Glomerular visceral epithelial cell (primary cell): ENCODE measurements at regions not wholly inside any gene's neighbourhood (a gene's known extent, or its start where the extent isn't known, plus 50 kb on each side); places are given as distances from the start of the nearest gene placed in this dataset.
"Not testable (repeated sequence)": the region's sequence is repeated elsewhere in the genome, so short reads cannot be mapped to it uniquely, and the experiment has no call there.

Experiments
- DNase-seq: peaks from one replicate; pipeline ENCODE4 v3.0.0-alpha.2; 2016; ENCODE audit errors: extremely low spot score

DNA sequence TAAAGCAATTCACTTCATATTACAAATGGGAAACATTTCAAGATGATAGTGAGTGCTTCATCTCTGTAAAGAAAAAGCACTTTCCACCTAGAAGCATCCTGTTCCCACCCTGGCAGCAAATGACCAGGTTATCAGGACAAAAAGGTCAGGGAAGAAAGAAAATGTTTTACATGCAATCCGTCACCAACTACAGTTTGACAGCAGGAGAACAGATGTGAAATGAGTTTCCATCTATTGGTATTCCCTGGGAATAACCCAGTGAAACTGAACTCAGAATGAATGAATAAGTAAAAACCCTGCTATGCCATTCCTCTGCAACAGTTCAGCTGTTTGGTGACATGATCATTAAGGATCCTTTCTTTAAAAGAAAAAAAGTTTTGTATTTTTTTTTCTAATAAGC is 67.6 kb downstream of the HTR1A start:
- DNase-seq = no peak

- DNase-seq = no peak
Measured at GRCh38 chr5:63878788-63879187, 83.5 kb downstream of the HTR1A start.

- no peak for DNase-seq
Measured at GRCh38 chr5:63877961-63878360, 84.3 kb downstream of the HTR1A start.

- DNase-seq = no peak
Measured at GRCh38 chr5:63860379-63860778, 101.9 kb downstream of the HTR1A start.

- DNase-seq = no peak
Measured at GRCh38 chr5:63854076-63854475, 108.2 kb downstream of the HTR1A start.

GRCh38 chr5:63843190-63843589 is 119.1 kb downstream of the HTR1A start:
- no peak for DNase-seq

DNA sequence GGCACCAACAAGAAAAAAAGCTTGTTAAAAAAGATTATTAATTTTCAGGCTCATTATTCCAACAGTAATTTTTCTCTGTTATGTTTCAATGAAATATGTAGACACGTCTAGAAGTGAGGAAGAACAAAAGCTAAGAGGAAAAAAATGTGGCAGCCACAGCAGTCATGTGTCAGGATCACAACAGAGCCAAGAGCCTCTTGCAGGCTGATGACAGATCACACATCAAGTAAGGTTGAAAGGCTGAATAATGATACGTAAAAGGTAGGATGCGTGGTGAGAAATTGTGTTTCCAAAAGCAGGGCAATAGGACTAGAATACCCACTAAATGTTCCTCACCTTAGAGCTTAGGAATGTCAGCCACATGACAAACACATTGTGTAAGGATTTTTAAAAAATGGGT is 124.8 kb downstream of the HTR1A start:
- DNase-seq = no peak

DNA sequence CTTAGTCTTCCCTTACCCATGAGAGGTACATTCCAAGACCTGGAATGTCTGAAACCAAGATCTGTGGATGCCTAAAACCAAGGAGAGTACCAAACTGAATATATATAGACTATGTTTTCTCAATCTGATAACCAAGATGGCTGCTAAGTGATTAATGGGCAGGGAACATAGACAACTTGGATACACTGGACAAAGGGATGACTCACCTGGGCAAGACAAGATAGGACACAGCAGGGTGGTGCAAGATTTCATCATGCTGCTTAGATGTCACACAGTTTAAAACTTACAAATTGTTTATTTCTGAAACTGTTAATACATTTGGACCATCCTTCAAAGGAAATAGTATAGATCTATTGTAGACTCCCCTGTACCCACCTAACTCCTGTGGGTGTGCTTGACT is 130.9 kb downstream of the HTR1A start:
- DNase-seq = no peak

DNA sequence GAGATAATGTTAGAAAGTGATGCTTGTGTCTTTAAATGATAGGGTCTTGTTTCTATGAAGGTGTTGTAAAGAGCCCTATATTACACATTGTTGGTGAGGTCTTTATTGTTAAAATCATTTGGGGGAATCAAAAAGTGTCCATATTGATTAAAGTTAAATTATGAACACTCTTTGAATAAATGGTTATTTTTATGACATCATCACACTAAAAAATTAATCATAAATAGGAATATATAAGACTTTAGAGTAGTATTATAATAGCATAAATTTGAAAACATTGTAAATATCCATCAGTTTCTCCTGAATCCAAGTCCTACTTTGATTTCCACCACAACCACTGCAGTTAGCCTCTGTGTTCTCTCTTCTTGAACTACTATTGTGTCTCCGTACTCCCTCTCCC is 136.3 kb downstream of the HTR1A start:
- DNase-seq = no peak

GRCh38 chr5:63823583-63823982 is 138.7 kb downstream of the HTR1A start:
- no peak for DNase-seq

DNA sequence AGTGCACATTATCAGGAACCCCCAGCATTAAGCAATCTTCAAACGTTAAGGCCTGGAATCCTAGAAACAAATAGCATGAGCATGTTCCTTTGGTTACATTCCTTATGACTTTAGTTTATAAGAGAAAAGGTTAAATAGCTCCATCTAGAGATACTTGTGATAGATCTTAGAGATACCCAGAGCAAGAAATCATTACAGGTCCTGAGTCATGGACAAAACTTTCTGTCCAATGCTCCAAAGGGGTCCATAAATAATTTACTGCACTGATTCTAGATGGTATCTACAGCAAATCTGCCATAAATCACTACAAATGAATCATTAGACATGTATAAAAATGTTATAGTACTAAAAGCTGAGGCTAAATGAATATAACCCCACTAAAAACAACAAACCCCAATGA is 139.6 kb downstream of the HTR1A start:
- DNase-seq = no peak

GRCh38 chr5:63820577-63820976 is 141.7 kb downstream of the HTR1A start:
- DNase-seq = no peak

DNA sequence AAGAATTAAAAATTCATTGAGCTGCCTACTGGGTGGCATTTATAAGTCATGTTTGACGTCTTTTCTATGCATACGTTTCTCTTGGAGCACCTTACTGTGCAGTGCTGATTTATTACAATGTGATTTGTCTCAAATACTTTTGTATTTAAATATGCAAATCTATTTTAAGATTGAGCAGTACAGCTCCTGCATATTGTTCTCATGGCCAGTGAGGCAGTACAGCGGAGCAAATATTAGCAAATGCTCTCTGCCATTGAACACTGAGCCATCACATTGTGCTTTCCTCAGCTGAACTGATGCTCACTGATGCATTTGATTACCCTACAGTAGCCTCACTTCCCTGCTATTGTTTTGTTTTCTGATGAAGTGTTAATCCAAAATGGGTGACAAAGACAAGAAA is 149.6 kb downstream of the HTR1A start:
- DNase-seq = no peak

GRCh38 chr5:63811961-63812360 is 150.3 kb downstream of the HTR1A start:
- DNase-seq = no peak

DNA sequence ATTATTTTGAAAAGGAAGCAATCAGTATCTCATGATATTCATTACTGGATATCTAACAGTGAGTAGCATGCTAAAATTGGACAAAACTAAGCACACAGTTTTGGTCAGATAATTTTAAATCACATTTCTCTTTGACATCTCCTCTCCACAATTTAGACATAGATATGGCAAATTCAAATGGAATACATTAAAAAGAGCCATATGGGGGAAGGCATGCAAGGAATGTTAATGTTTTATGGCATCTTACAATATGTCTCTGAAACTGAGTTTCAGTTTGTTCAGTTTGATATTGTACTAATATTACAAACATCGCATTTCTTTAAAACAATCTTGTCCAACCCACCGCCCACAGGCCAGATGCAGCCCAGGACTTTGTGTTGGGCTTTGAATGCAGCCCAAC is 151.0 kb downstream of the HTR1A start:
- no peak for DNase-seq

DNA sequence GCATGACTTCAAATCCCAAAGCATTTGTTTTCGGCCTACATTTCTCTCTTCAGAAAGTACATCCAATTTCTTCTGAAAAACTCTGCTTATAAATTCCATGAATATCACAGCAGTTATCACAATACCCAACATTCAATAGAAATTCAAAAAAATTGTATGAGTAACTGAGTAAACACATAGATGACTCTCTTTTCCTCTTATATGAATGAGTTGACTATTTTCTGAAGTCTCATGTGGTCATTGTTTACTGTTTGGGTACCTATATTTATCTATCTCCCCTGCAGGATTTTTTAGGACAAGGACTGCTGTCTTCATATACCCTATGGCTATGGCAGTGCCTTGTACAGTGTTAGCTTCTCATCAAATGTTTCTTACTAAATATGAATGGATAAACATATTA is 157.1 kb downstream of the HTR1A start:
- DNase-seq = no peak

GRCh38 chr5:63803165-63803564 is 159.1 kb downstream of the HTR1A start:
- no peak for DNase-seq

GRCh38 chr5:63794979-63795378 is 167.3 kb downstream of the HTR1A start:
- no peak for DNase-seq

DNA sequence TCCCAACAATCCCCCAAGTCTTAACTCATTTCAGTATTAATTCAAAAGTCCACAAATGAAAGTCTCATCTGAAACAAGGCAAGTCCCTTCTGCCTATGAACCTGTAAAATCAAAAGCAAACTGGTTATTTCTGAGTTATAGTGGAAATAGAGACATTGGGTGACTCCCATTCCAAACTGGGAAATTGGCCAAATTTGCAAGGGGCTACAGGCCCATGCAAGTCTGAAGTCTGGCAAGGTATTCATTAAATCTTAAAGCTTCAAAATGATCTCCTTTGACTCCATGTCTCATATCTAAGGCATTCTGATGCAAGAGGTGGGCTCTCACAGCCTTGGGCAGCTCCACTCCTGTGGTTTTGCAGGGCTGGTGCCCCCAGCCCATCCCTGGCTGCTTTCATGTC is 167.9 kb downstream of the HTR1A start:
- no peak for DNase-seq

DNA sequence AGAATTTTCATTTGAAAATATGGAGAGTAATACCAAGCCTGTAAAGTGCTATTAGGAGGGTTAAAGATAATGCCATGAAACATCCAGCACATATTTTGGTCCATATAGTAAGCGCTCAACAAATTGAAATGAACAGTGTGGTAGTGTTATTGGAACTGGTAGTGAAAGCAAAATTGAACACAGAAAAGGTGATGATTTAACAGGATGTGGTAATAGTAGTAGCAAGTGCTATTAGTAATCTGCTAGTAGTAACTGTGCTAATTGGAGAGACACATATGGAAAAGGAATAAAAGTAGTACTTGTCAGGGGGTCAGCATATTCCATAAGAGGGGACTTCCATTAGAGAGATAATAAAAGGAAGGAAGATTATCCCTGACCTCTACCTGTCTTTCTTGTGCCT is 187.3 kb downstream of the HTR1A start:
- DNase-seq = no peak

GRCh38 chr5:63768221-63768620 is 194.0 kb downstream of the HTR1A start:
- no peak for DNase-seq

GRCh38 chr5:63760965-63761364 is 201.3 kb downstream of the HTR1A start:
- DNase-seq = no peak

- DNase-seq = no peak
Measured at GRCh38 chr5:63743096-63743798, 219.0 kb downstream of the HTR1A start.

GRCh38 chr5:63732880-63733279 is 229.4 kb downstream of the HTR1A start:
- DNase-seq = not testable (repeated sequence)
